VCaP (cell line): ENCODE measurements at regions not wholly inside any gene's neighbourhood (a gene's known extent, or its start where the extent isn't known, plus 50 kb on each side); places are given as distances from the start of the nearest gene placed in this dataset.

Source experiments
- H3K27ac ChIP-seq: fragments of 450-650 bp; 2 replicates; pipeline ENCODE4 v1.5.1; 2017
- CTCF ChIP-seq: fragments of 450-650 bp; conservative IDR thresholded peaks from 2 replicates; pipeline ENCODE4 v1.5.1; 2017; ENCODE audit warnings: mild to moderate bottlenecking, moderate library complexity

- H3K27ac ChIP-seq: no peak overlapping the region
- no peak for TF ChIP-seq CTCF
Observed at GRCh38 chr18:1797235-1797634, 774.1 kb downstream of the METTL4 start.

- H3K27ac ChIP-seq: no peak overlapping the region
- TF ChIP-seq CTCF: no peak
Observed at GRCh38 chr18:1805521-1805920, 765.8 kb downstream of the METTL4 start.

GRCh38 chr18:1806884-1807615 lies 764.3 kb downstream of the METTL4 start:
- TF ChIP-seq CTCF: no peak
- no peak overlapping the region for H3K27ac ChIP-seq

- TF ChIP-seq CTCF: no peak
- no peak overlapping the region for H3K27ac ChIP-seq
Observed at GRCh38 chr18:1811282-1811681, 760.0 kb downstream of the METTL4 start.

GRCh38 chr18:1825296-1825695 lies 746.0 kb downstream of the METTL4 start:
- no peak overlapping the region for H3K27ac ChIP-seq
- TF ChIP-seq CTCF: no peak

GRCh38 chr18:1840878-1841277 lies 730.4 kb downstream of the METTL4 start:
- no peak overlapping the region for H3K27ac ChIP-seq
- TF ChIP-seq CTCF: no peak

- no peak for TF ChIP-seq CTCF
- H3K27ac ChIP-seq: no peak overlapping the region
Observed at GRCh38 chr18:1846640-1847039, 724.7 kb downstream of the METTL4 start.
